ENCODE measurements at regions not wholly inside any gene's neighbourhood (a gene's known extent, or its start where the extent isn't known, plus 50 kb on each side); places are given as distances from the start of the nearest gene placed in this dataset.

DNA sequence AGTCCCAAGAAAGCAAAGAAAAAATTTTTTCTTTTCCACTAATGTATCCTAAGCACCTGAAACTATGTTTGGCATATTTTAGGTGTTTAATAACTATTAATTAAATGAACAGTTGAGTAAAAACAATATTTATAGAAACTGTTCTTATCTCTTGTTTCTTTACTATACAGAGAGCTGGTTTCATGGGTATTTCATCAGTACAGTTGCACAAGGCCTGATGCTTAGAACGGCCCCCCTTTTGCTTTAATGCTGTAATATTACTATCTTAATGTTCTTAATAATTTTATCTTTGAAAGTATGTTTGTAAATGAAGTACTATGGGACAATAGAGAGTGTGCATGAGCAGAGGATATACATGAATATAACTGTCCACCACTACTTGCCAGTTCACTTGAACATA lies 479.1 kb upstream of the SLIT2 start:
- 3% methylated on average over 1 of the region's 1 CpG for WGBS (ENCODE audit: low lambda C conversion rate)

More for the DNA sequence above, 479.1 kb upstream of the SLIT2 start:
- H3K4me1 ChIP-seq (ENCODE audit: insufficient read depth, low read length) = no peaks in the 10 kb centered on the region
- no peaks in the 10 kb centered on the region for H3K27me3 ChIP-seq (ENCODE audit: control insufficient read depth in 1 of 2, insufficient read depth in 2 of 2, low read length in 2 of 2)
- no peak overlapping the region for H3K27ac ChIP-seq (ENCODE audit: extremely low read length, insufficient read depth, low read length)
- no peaks in the 10 kb centered on the region for H3K36me3 ChIP-seq (replicated peaks in 1 of 2; ENCODE audit: control insufficient read depth in 1 of 2, insufficient read depth in 2 of 2, low read length in 2 of 2)
- H3K4me2 ChIP-seq (ENCODE audit: low read depth, low read length) = no peak overlapping the region
- POLR2A ChIA-PET = no interaction called here
- H2AFZ ChIP-seq (ENCODE audit: low read length) = no peak overlapping the region
- CTCF ChIA-PET (ENCODE audit: low intra/inter-chr PET ratio, low total read pairs) = no interaction called here
- ATAC-seq (no peak), FAIRE-seq (no peak), DNase-seq (ENCODE audit: low spot score) (no peak)
- H4K20me1 ChIP-seq (ENCODE audit: insufficient read depth, low read length) = no peaks in the 10 kb centered on the region
- H3K79me2 ChIP-seq (ENCODE audit: insufficient read depth, low read length) = no peaks in the 10 kb centered on the region
- TF ChIP-seq FLYWCH1 (CRISPR knock-in tag; IDR thresholded peaks at IDR 0.05) (no peak), SAFB2 (CRISPR knock-in tag; IDR thresholded peaks at IDR 0.05; ENCODE audit: borderline replicate concordance, low read depth) (no peak), RBAK (CRISPR knock-in tag; IDR thresholded peaks at IDR 0.05) (no peak), ELF3 (CRISPR knock-in tag; IDR thresholded peaks at IDR 0.05) (no peak), HOXA3 (CRISPR knock-in tag; IDR thresholded peaks at IDR 0.05) (no peak), ZNF335 (CRISPR knock-in tag; IDR thresholded peaks at IDR 0.05) (no peak), MYNN (CRISPR knock-in tag; IDR thresholded peaks at IDR 0.05; ENCODE audit: low read depth) (no peak), ATF1 (CRISPR knock-in tag; IDR thresholded peaks at IDR 0.05) (no peak), HIC2 (CRISPR knock-in tag; IDR thresholded peaks at IDR 0.05; ENCODE audit: low read depth) (no peak), ZNF224 (CRISPR knock-in tag; IDR thresholded peaks at IDR 0.05) (no peak), ZNF674 (CRISPR knock-in tag; IDR thresholded peaks at IDR 0.05; ENCODE audit: low read depth) (no peak)
- TF ChIP-seq, protein P1, sequence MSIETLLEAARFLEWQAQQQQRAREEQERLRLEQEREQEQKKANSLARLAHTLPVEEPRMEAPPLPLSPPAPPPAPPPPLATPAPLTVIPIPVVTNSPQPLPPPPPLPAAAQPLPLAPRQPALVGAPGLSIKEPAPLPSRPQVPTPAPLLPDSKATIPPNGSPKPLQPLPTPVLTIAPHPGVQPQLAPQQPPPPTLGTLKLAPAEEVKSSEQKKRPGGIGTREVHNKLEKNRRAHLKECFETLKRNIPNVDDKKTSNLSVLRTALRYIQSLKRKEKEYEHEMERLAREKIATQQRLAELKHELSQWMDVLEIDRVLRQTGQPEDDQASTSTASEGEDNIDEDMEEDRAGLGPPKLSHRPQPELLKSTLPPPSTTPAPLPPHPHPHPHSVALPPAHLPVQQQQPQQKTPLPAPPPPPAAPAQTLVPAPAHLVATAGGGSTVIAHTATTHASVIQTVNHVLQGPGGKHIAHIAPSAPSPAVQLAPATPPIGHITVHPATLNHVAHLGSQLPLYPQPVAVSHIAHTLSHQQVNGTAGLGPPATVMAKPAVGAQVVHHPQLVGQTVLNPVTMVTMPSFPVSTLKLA (IDR thresholded peaks at IDR 0.05) = no peak
- TF ChIP-seq, protein P2, sequence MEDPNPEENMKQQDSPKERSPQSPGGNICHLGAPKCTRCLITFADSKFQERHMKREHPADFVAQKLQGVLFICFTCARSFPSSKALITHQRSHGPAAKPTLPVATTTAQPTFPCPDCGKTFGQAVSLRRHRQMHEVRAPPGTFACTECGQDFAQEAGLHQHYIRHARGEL (CRISPR knock-in tag; IDR thresholded peaks at IDR 0.05) = no peak
- intact Hi-C loops (cut with micrococcal nuclease; ENCODE audit: unreplicated experiment) (no loop called here), in situ Hi-C loops (cut with HindIII; ENCODE audit: extremely low pct_ligation_motif_present, low pct_unique_long_range_greater_than_20kb) (no loop called here)
- no peak overlapping the region for H3K4me3 ChIP-seq (replicated peaks in 1 of 3; ENCODE audit: insufficient read depth in 1 of 3, low read depth in 2 of 3, low read length in 3 of 3)
- H3K9me3 ChIP-seq (ENCODE audit: low read length) = peaks cover 80% of the 10 kb centered on the region
- no TSS peak for BruUV-seq (replicated peaks)
- H3K9ac ChIP-seq (ENCODE audit: insufficient read depth, low read depth, low read length) = no peak overlapping the region

All from HepG2 (cell line).